ENCODE measurements at regions not wholly inside any gene's neighbourhood (a gene's known extent, or its start where the extent isn't known, plus 50 kb on each side); places are given as distances from the start of the nearest gene placed in this dataset.

GRCh38 chr2:198498516-198498915, 694.1 kb downstream of the PLCL1 start:
- DNase-seq (ENCODE audit: low read depth) = no peak

DNA sequence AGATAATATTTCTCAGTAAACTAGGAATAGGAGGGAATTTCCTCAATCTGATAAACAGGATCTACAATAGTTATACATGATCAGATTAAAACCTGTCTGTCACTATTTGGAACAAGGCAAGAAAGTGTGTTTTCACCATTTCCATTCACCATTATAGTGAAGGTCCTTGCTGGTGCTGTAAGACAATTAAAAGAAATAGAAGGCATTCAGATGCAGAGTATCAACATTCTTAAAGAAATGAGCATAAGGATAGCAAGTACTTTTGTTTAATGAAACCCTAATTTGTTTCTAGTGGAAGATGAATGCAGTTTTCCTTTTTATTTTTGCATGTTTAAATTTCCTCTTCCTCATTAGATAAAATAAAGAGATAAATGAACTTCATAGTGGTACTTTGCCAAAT, 693.7 kb downstream of the PLCL1 start:
- DNase-seq (ENCODE audit: low read depth) = no peak

GRCh38 chr2:198494931-198495330, 690.5 kb downstream of the PLCL1 start:
- DNase-seq (ENCODE audit: low read depth) = no peak

GRCh38 chr2:198490748-198491147, 686.4 kb downstream of the PLCL1 start:
- DNase-seq (ENCODE audit: low read depth) = no peak

GRCh38 chr2:198488964-198489363, 684.6 kb downstream of the PLCL1 start:
- no peak for DNase-seq (ENCODE audit: low read depth)

GRCh38 chr2:198483051-198483450, 678.7 kb downstream of the PLCL1 start:
- no peak for DNase-seq (ENCODE audit: low read depth)

GRCh38 chr2:198479065-198479464, 674.7 kb downstream of the PLCL1 start:
- no peak for DNase-seq (ENCODE audit: low read depth)

GRCh38 chr2:198478361-198478760, 674.0 kb downstream of the PLCL1 start:
- DNase-seq (ENCODE audit: low read depth) = no peak

GRCh38 chr2:198476007-198476406, 671.6 kb downstream of the PLCL1 start:
- no peak for DNase-seq (ENCODE audit: low read depth)

DNA sequence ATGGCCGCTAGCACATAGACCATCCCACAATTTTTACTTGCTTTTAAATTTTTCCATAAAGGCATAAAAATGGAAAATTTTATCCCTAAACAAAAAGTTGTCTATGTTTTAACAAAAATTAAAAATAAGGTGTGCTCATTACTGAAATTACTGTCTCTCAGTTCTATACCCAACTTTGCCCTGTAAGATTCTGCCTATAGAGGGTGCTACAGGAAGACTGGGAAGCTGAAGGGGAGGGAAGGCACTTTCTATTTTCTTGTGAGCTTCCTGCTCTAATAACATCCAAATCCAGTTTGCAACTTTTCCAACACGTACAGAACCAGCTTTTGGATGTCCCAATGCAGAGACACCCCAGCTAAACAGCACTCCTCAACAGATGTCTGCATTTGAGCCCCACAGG, 666.9 kb downstream of the PLCL1 start:
- no peak for DNase-seq (ENCODE audit: low read depth)

- DNase-seq (ENCODE audit: low read depth) = no peak
These were observed 663.7 kb downstream of the PLCL1 start for GRCh38 chr2:198468136-198468535.

- DNase-seq (ENCODE audit: low read depth) = no peak
These were observed 661.6 kb downstream of the PLCL1 start for GRCh38 chr2:198465970-198466369.

GRCh38 chr2:198456418-198456817, 652.0 kb downstream of the PLCL1 start:
- no peak for DNase-seq (ENCODE audit: low read depth)

- DNase-seq (ENCODE audit: low read depth) = no peak
These were observed 649.5 kb downstream of the PLCL1 start for GRCh38 chr2:198453866-198454265.

- DNase-seq (ENCODE audit: low read depth) = no peak
These were observed 647.9 kb downstream of the PLCL1 start for GRCh38 chr2:198452327-198452726.

DNA sequence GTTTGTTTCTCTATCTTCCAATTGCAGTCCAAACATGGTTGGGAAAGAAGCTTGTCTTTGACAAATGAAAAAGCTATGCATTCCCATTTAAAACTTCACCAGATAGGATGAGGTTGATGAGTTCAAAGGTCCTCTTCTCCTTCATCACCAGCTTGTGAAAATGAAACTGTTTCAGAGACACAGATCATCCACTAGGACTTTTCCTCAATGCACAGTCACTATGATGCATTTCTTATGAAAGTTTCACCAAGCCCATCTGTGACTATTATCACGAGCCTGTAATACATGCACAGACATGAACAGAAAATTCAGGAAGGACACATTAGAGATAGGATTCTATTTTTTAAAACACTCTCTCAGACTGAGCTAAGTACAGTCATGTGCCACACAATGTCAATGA, 644.4 kb downstream of the PLCL1 start:
- no peak for DNase-seq (ENCODE audit: low read depth)

DNA sequence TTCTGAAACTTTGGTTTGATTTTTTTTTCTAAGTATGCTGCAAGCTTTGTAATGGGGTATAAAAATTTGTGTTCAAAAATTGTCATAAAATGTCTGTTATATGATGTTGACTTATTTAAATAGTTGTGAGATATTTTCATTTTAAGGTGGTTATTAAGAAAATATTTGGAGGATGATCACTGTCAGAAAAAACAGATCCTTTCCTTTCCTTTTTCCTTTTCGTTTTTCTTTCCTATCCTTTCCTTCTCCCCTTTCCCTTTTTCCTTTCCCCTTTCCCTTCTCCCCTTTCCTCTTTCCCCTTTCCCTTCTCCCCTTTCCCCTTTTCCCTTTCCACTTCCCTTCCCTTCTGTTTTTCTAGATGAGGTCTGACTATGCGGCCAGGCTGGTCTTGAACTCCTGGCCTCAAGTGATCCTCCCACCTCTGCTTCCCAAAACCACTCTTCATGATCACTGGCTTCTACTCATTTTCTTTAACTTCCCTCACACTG, 640.5 kb downstream of the PLCL1 start:
- DNase-seq (ENCODE audit: low read depth) = no peak

- no peak for DNase-seq (ENCODE audit: low read depth)
These were observed 637.5 kb downstream of the PLCL1 start for GRCh38 chr2:198441901-198442300.

GRCh38 chr2:198441246-198441645, 636.9 kb downstream of the PLCL1 start:
- no peak for DNase-seq (ENCODE audit: low read depth)

GRCh38 chr2:198440833-198441232, 636.4 kb downstream of the PLCL1 start:
- DNase-seq (ENCODE audit: low read depth) = no peak

DNA sequence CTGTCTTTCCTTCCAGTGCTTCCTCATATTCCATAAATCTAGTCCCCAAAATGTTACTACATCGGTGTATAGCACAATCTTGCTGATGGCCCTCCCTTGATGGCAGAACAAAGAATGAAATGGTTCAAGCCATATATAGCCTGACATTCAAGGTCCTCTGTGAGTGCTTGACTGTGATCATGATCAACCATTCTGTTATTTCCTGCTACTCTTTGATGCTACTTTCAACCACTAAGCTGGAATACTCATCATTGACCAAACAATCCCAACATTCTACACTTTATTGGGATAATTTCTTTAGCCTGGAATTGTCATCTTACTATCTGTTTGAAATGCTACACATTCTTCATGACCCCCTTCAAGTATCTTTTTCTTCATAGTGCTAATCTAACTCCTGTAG, 633.9 kb downstream of the PLCL1 start:
- DNase-seq (ENCODE audit: low read depth) = no peak

GRCh38 chr2:198424112-198424511, 619.7 kb downstream of the PLCL1 start:
- no peak for DNase-seq (ENCODE audit: low read depth)

- no peak for DNase-seq (ENCODE audit: low read depth)
These were observed 613.4 kb downstream of the PLCL1 start for GRCh38 chr2:198417836-198418235.

- no peak for DNase-seq (ENCODE audit: low read depth)
These were observed 610.6 kb downstream of the PLCL1 start for GRCh38 chr2:198414976-198415375.

- no peak for DNase-seq (ENCODE audit: low read depth)
These were observed 607.5 kb downstream of the PLCL1 start for GRCh38 chr2:198411936-198412335.
